ENCODE measurements at regions not wholly inside any gene's neighbourhood (a gene's known extent, or its start where the extent isn't known, plus 50 kb on each side); places are given as distances from the start of the nearest gene placed in this dataset.

- TF ChIP-seq CTCF (IDR thresholded peaks at IDR 0.05; ENCODE audit: low read depth, low read length), result no peak
- DNase-seq, result no peak
- no peaks in the 10 kb centered on the region for H3K36me3 ChIP-seq
- H3K4me3 ChIP-seq (ENCODE audit: low read depth, low read length), result no peak overlapping the region
- H3K4me1 ChIP-seq, result no peaks in the 10 kb centered on the region
- no peaks in the 10 kb centered on the region for H3K9me3 ChIP-seq
- H3K27me3 ChIP-seq, result no peaks in the 10 kb centered on the region
Observed at GRCh38 chr18:68102117-68102516, 585.6 kb upstream of the DSEL start.

- no peak for TF ChIP-seq CTCF (IDR thresholded peaks at IDR 0.05; ENCODE audit: low read depth, low read length)
- no peaks in the 10 kb centered on the region for H3K4me1 ChIP-seq
- no peak overlapping the region for H3K4me3 ChIP-seq (ENCODE audit: low read depth, low read length)
- H3K36me3 ChIP-seq, result no peaks in the 10 kb centered on the region
- DNase-seq, result no peak
- no peaks in the 10 kb centered on the region for H3K27me3 ChIP-seq
- H3K9me3 ChIP-seq, result no peaks in the 10 kb centered on the region
Observed at GRCh38 chr18:68098655-68099054, 582.1 kb upstream of the DSEL start.

- TF ChIP-seq CTCF (IDR thresholded peaks at IDR 0.05; ENCODE audit: low read depth, low read length), result no peak
- H3K36me3 ChIP-seq, result no peaks in the 10 kb centered on the region
- no peaks in the 10 kb centered on the region; the same call in 1 of the 2 replicates for H3K4me1 ChIP-seq
- DNase-seq, result no peak
- H3K9me3 ChIP-seq, result no peaks in the 10 kb centered on the region
- H3K27me3 ChIP-seq, result no peaks in the 10 kb centered on the region
- H3K4me3 ChIP-seq (ENCODE audit: low read depth, low read length), result no peak overlapping the region
Observed at GRCh38 chr18:68086481-68086880, 570.0 kb upstream of the DSEL start.

- no peaks in the 10 kb centered on the region for H3K27me3 ChIP-seq
- DNase-seq, result no peak
- H3K9me3 ChIP-seq, result no peaks in the 10 kb centered on the region
- H3K4me3 ChIP-seq (ENCODE audit: low read depth, low read length), result no peak overlapping the region
- H3K4me1 ChIP-seq, result no peaks in the 10 kb centered on the region; the same call in 1 of the 2 replicates
- TF ChIP-seq CTCF (IDR thresholded peaks at IDR 0.05; ENCODE audit: low read depth, low read length), result no peak
- no peaks in the 10 kb centered on the region for H3K36me3 ChIP-seq
Observed at GRCh38 chr18:68085251-68085650, 568.7 kb upstream of the DSEL start.

GRCh38 chr18:68083776-68084175, 567.3 kb upstream of the DSEL start:
- no peaks in the 10 kb centered on the region; the same call in 1 of the 2 replicates for H3K4me1 ChIP-seq

GRCh38 chr18:68083131-68083530, 566.6 kb upstream of the DSEL start:
- H3K4me3 ChIP-seq (ENCODE audit: low read depth, low read length), result no peak overlapping the region
- H3K27me3 ChIP-seq, result no peaks in the 10 kb centered on the region
- no peak for TF ChIP-seq CTCF (IDR thresholded peaks at IDR 0.05; ENCODE audit: low read depth, low read length)
- no peaks in the 10 kb centered on the region; the same call in 1 of the 2 replicates for H3K4me1 ChIP-seq
- H3K36me3 ChIP-seq, result no peaks in the 10 kb centered on the region
- DNase-seq, result no peak
- H3K9me3 ChIP-seq, result no peaks in the 10 kb centered on the region

More at GRCh38 chr18:68083776-68084175, 567.3 kb upstream of the DSEL start:
- H3K9me3 ChIP-seq, result no peaks in the 10 kb centered on the region
- DNase-seq, result no peak
- TF ChIP-seq CTCF (IDR thresholded peaks at IDR 0.05; ENCODE audit: low read depth, low read length), result no peak
- no peaks in the 10 kb centered on the region for H3K27me3 ChIP-seq
- H3K36me3 ChIP-seq, result no peaks in the 10 kb centered on the region
- no peak overlapping the region for H3K4me3 ChIP-seq (ENCODE audit: low read depth, low read length)

Measured in BE2C (cell line).